Spinal cord (tissue), 9 donors: ENCODE measurements at regions not wholly inside any gene's neighbourhood (a gene's known extent, or its start where the extent isn't known, plus 50 kb on each side); places are given as distances from the start of the nearest gene placed in this dataset.

ENCODE experiments used
- DNase-seq, 6 donors: peaks; one replicate each; pipeline versions ENCODE4 v3.0.0 to v3.0.0-alpha.2; 2013 to 2015; ENCODE audit warnings: low spot score in 6 of 6, low read depth in 4 of 6
- H3K27ac ChIP-seq: one replicate; pipeline ENCODE4 v1.5.1; 2013; ENCODE audit warnings: low read depth, low read length, control low read depth
- H3K27me3 ChIP-seq: one replicate; pipeline ENCODE4 v1.6.1; 2013; ENCODE audit warnings: low read length; ENCODE audit not compliant: control insufficient read depth, insufficient read depth
- H3K36me3 ChIP-seq: one replicate; pipeline ENCODE4 v1.6.1; 2013; ENCODE audit warnings: low read length; ENCODE audit not compliant: control insufficient read depth, insufficient read depth
- H3K4me1 ChIP-seq: one replicate; pipeline ENCODE4 v1.6.1; 2013; ENCODE audit warnings: low read length; ENCODE audit not compliant: control insufficient read depth, insufficient read depth
- H3K4me3 ChIP-seq: one replicate; pipeline ENCODE4 v1.5.1; 2013; ENCODE audit warnings: low read depth, low read length, control low read depth
- H3K9me3 ChIP-seq: one replicate; pipeline ENCODE4 v1.6.1; 2013; ENCODE audit warnings: low read length; ENCODE audit not compliant: control insufficient read depth, insufficient read depth
- WGBS: methylation state at CpG from one replicate; pipeline ENCODE4 v1.1.5; 2013; ENCODE audit warnings: missing lambda C conversion rate; ENCODE audit not compliant: insufficient coverage; 5-methylcytosine and 5-hydroxymethylcytosine counted together
- donor health status: healthy.

GRCh38 chr4:54967289-54967688, 158.1 kb downstream of the KDR start:
- WGBS, result 88% methylated on average over 1 of the region's 3 CpGs
- Histone ChIP-seq H3K9me3 (no peaks in the 10 kb centered on the region), H3K27ac (no peak overlapping the region), H3K4me1 (no peaks in the 10 kb centered on the region), H3K4me3 (no peak overlapping the region), H3K27me3 (no peaks in the 10 kb centered on the region), H3K36me3 (no peaks in the 10 kb centered on the region)
- DNase-seq, result peak in 1 of 6 donors; percentile 9

- Histone ChIP-seq H3K4me1 (no peaks in the 10 kb centered on the region), H3K9me3 (no peaks in the 10 kb centered on the region), H3K27ac (no peak overlapping the region), H3K27me3 (no peaks in the 10 kb centered on the region), H3K36me3 (no peaks in the 10 kb centered on the region), H3K4me3 (no peak overlapping the region)
- 40% methylated on average over 1 of the region's 1 CpG for WGBS
- DNase-seq, result peak in 3 of 6 donors; percentile 13 to 74 (median 53)
Observed at GRCh38 chr4:54961357-54961975, 163.9 kb downstream of the KDR start.

- Histone ChIP-seq H3K27ac (no peak overlapping the region), H3K4me1 (peaks cover 5% of the 10 kb centered on the region), H3K4me3 (no peak overlapping the region), H3K9me3 (no peaks in the 10 kb centered on the region), H3K27me3 (no peaks in the 10 kb centered on the region), H3K36me3 (no peaks in the 10 kb centered on the region)
- no peak for DNase-seq
- 100% methylated on average over 2 of the region's 3 CpGs for WGBS
Observed at GRCh38 chr4:54959651-54960116, 165.7 kb downstream of the KDR start.

GRCh38 chr4:54959131-54959530, 166.3 kb downstream of the KDR start:
- Histone ChIP-seq H3K36me3 (no peaks in the 10 kb centered on the region), H3K27ac (no peak overlapping the region), H3K9me3 (no peaks in the 10 kb centered on the region), H3K4me3 (no peak overlapping the region), H3K27me3 (no peaks in the 10 kb centered on the region), H3K4me1 (peaks cover 10% of the 10 kb centered on the region)
- no peak for DNase-seq
- no CpG with 5 or more reads among the region's 1 CpG for WGBS

- WGBS, result 98% methylated on average over 5 of the region's 6 CpGs
- DNase-seq, result no peak
- Histone ChIP-seq H3K27ac (no peak overlapping the region), H3K36me3 (no peaks in the 10 kb centered on the region), H3K4me1 (peaks cover 10% of the 10 kb centered on the region), H3K4me3 (no peak overlapping the region), H3K9me3 (no peaks in the 10 kb centered on the region), H3K27me3 (no peaks in the 10 kb centered on the region)
Observed at GRCh38 chr4:54958236-54958635, 167.2 kb downstream of the KDR start.

- no peaks in the 10 kb centered on the region for H3K9me3 ChIP-seq
- 37% methylated on average over 2 of the region's 2 CpGs for WGBS
- H3K36me3 ChIP-seq, result no peaks in the 10 kb centered on the region
- no peak for DNase-seq
- no peak overlapping the region for H3K4me3 ChIP-seq
- H3K27me3 ChIP-seq, result no peaks in the 10 kb centered on the region
- peaks cover 10% of the 10 kb centered on the region for H3K4me1 ChIP-seq
- no peak overlapping the region for H3K27ac ChIP-seq
Observed at GRCh38 chr4:54954656-54955388, 170.6 kb downstream of the KDR start.

GRCh38 chr4:54946741-54947140, 178.7 kb downstream of the KDR start:
- Histone ChIP-seq H3K4me1 (peaks cover 9% of the 10 kb centered on the region), H3K4me3 (no peak overlapping the region), H3K9me3 (no peaks in the 10 kb centered on the region), H3K27me3 (no peaks in the 10 kb centered on the region), H3K27ac (no peak overlapping the region), H3K36me3 (no peaks in the 10 kb centered on the region)
- no CpG with 5 or more reads among the region's 1 CpG for WGBS
- no peak for DNase-seq

GRCh38 chr4:54945838-54946237, 179.6 kb downstream of the KDR start:
- Histone ChIP-seq H3K36me3 (no peaks in the 10 kb centered on the region), H3K27me3 (no peaks in the 10 kb centered on the region), H3K4me3 (no peak overlapping the region), H3K9me3 (no peaks in the 10 kb centered on the region), H3K27ac (no peak overlapping the region), H3K4me1 (peaks cover 9% of the 10 kb centered on the region)
- 60% methylated on average over 2 of the region's 6 CpGs for WGBS
- DNase-seq, result peak in 2 of 6 donors; percentile 37 to 62

GRCh38 chr4:54942721-54943120, 182.7 kb downstream of the KDR start:
- Histone ChIP-seq H3K4me3 (no peak overlapping the region), H3K36me3 (no peaks in the 10 kb centered on the region), H3K27ac (peak overlapping the region; percentile 33), H3K4me1 (peaks cover 9% of the 10 kb centered on the region), H3K27me3 (no peaks in the 10 kb centered on the region), H3K9me3 (no peaks in the 10 kb centered on the region)
- WGBS, result no CpG with 5 or more reads among the region's 4 CpGs
- no peak for DNase-seq
